ENCODE measurements at regions not wholly inside any gene's neighbourhood (a gene's known extent, or its start where the extent isn't known, plus 50 kb on each side); places are given as distances from the start of the nearest gene placed in this dataset.

DNA sequence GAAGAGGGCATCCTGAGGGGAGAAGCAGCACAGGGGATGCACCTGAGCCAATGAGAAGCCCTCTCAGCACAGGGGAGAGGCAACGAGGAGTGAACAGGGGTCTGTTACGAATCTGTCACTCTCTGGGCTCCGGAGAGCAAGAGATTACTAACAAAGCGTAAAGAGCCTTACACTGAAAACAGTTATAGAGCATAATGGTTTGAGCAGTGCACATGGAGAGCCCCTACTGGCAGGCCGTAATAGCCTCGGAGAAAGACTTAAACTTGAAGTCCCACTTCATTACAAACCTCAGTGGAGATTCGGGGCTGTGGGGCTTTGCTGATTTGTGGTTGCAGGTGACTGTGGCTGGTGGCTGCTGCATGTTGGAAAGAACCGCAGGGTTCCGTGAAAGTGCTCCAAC lies 271.5 kb upstream of the TMC3 start:
- no peak overlapping the region for H3K27ac ChIP-seq
- TF ChIP-seq, protein P1, sequence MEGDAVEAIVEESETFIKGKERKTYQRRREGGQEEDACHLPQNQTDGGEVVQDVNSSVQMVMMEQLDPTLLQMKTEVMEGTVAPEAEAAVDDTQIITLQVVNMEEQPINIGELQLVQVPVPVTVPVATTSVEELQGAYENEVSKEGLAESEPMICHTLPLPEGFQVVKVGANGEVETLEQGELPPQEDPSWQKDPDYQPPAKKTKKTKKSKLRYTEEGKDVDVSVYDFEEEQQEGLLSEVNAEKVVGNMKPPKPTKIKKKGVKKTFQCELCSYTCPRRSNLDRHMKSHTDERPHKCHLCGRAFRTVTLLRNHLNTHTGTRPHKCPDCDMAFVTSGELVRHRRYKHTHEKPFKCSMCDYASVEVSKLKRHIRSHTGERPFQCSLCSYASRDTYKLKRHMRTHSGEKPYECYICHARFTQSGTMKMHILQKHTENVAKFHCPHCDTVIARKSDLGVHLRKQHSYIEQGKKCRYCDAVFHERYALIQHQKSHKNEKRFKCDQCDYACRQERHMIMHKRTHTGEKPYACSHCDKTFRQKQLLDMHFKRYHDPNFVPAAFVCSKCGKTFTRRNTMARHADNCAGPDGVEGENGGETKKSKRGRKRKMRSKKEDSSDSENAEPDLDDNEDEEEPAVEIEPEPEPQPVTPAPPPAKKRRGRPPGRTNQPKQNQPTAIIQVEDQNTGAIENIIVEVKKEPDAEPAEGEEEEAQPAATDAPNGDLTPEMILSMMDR (conservative IDR thresholded peaks at IDR 0.05) = no peak

DNA sequence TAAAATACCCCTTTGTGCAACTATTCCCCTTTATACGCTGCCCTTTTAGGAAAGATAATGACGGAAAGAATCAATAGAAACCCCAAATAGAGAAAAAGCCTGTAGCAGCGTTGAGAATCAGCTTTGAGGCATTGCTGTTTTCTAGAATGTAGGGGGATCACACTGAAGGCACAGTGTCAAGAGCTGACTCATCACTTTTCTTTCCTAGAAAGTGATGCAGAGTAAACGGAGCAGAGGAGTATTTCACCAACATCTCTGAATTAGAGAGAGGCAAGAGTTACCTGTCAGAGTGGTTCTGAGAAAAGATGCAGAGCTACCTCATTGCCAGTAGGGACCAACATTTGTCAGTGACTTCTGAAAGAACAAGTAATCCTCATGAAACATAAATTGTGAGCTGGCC lies 269.8 kb upstream of the TMC3 start:
- H3K27ac ChIP-seq = no peak overlapping the region
- TF ChIP-seq, protein P1 (conservative IDR thresholded peaks at IDR 0.05) = no peak

DNA sequence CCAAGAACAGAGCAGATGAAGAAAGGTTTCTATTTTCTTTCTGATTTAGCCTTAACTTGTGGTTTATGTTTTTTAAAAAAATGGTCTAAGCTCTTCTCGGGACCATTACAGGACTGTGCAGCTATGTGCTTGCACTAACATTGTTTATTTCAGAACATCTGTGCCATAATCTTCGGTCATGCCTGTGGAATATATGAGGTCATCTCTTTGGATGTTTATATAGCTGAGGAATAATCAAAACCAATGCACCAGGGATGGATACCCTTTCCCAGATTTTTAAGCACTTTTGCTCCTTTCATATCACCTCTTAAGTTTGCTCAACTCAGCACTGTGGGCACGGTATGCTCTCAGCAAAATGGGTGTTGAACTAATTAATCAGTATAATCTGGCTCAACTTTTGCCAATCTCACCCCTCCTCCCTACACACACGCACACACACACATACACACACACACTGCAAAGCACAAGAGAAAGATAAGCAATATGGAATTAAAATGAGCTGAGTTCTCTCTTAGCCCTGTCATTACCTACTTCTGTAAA lies 268.5 kb upstream of the TMC3 start:
- H3K27ac ChIP-seq = no peak overlapping the region
- TF ChIP-seq, protein P1 (conservative IDR thresholded peaks at IDR 0.05) = no peak

DNA sequence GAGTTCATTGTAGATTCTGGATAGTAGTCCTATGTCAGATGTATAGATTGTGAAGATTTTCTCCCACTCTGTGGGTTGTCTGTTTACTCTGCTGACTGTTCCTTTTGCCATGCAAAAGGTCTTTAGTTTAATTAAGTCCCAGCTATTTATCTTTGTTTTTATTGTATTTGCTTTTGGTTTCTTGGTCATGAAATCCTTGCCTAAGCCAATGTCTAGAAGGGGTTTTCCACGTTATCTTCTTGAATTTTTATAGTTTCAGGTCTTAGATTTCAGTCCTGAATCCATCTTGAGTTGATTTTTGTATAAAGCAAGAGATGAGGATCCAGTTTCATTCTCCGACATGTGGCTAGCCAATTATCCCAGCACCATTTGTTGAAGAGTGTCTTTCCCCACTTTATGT lies 262.1 kb upstream of the TMC3 start:
- peak overlapping the region; percentile 54 for H3K27ac ChIP-seq

DNA sequence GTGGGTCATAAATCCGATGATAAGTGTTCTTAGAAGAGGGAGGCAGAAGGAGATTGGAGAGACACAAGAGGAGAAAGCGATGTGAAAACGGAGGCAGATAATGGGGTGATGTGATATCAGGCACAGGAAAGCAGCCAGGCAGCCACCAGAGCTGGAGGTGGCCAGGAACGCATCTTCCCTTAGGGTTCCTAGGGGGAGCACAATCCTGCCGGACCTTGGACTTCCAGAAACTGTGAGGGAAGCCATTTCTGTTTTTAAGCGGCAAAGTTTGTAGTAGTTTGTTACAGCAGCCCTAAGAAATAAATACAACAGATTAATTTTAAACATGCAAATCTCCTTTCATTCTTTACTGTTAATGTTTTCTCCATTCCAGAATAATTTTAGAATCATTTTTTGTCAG lies 259.9 kb upstream of the TMC3 start:
- H3K27ac ChIP-seq = no peak overlapping the region
- TF ChIP-seq, protein P1 (conservative IDR thresholded peaks at IDR 0.05) = no peak

DNA sequence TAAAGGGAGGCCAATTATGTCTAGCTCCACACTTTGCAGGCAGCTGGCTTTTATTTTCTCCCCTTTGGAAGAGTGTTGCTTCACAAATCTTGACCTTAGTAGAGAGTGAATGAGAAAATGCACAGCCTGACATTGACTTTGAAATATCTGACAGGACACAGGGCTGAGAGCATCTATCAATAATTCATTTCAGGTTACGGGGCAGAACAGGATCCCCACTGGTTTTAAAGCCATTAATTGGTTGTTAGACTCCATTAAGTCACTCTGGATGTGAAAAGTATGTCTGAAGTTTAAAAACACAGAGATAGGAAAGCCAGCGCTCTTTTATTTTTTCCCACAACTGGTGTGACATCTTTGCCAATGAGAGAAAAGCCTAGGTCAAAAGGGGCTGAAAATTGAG lies 251.9 kb upstream of the TMC3 start:
- TF ChIP-seq, protein P1 (conservative IDR thresholded peaks at IDR 0.05) = no peak
- no peak overlapping the region for H3K27ac ChIP-seq

DNA sequence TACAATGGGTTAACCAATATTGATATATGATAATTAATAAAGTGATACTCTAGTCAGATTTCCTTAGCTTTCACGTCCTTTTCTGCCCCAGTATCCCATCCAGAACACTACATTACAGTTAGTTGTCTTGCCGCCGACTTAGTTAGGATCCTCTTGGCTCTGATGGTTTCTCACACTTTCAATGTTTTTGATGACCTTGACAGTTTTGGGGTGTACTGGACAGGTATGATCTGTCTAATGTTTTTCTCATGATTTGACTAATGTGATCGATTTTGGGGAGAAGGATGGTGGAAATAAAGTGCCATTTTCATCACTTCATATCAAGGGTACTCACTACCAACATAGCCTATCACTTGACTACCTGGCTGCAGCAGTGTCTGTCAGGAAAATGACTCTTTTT lies 245.0 kb upstream of the TMC3 start:
- H3K27ac ChIP-seq = no peak overlapping the region
- TF ChIP-seq, protein P1 (conservative IDR thresholded peaks at IDR 0.05) = no peak

DNA sequence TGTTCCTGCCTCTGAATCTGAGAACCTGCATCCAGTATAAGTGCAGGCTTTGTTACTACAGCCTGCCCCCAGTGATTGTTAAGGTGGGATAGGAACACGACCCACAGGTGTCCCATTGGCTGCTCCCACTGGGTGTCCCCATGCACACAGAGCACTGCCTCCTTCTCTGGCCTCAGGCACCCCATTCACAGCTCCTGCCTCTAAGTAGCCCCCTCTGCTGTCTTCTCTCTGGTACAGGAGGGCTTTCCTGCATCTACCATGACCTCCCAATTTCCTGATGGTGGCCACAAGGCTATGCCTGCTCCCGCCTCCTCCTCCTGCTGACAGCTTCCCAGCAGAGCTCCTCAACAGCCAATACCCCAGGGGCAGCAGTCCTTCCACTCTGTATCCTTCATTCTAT lies 238.6 kb upstream of the TMC3 start:
- no peak overlapping the region for H3K27ac ChIP-seq

More for the DNA sequence above, 238.6 kb upstream of the TMC3 start:
- TF ChIP-seq, protein P1 (conservative IDR thresholded peaks at IDR 0.05) = no peak
